Liver (tissue), 8 donors: ENCODE measurements at regions not wholly inside any gene's neighbourhood (a gene's known extent, or its start where the extent isn't known, plus 50 kb on each side); places are given as distances from the start of the nearest gene placed in this dataset.

Experiments
- DNase-seq: peaks from one replicate; pipeline ENCODE4 v3.0.0-alpha.2; 2017; ENCODE audit warnings: low spot score
- H3K27ac ChIP-seq, 2 donors: one replicate each; pipeline ENCODE4 v1.7.0; 2013; ENCODE audit warnings: inconsistent platforms in 2 of 2, low read length in 2 of 2, control low read depth in 1 of 2, low read depth in 1 of 2, mild to moderate bottlenecking in 1 of 2
- H3K27me3 ChIP-seq, 4 donors: one replicate each; pipeline versions ENCODE4 v1.6.1 to v1.7.0; 2013; ENCODE audit warnings: low read length in 3 of 4, inconsistent platforms in 1 of 4, mild to moderate bottlenecking in 1 of 4, moderate library complexity in 1 of 4; ENCODE audit not compliant: control insufficient read depth in 4 of 4, insufficient read depth in 4 of 4
- H3K36me3 ChIP-seq, 4 donors: one replicate each; pipeline versions ENCODE4 v1.6.1 to v1.7.0; 2013; ENCODE audit warnings: low read length in 3 of 4, mild to moderate bottlenecking in 3 of 4, low read depth in 1 of 4, moderate library complexity in 1 of 4; ENCODE audit not compliant: control insufficient read depth in 4 of 4, insufficient read depth in 3 of 4
- H3K4me1 ChIP-seq, 4 donors: one replicate each; pipeline versions ENCODE4 v1.6.1 to v1.7.0; 2013; ENCODE audit warnings: low read length in 3 of 4, mild to moderate bottlenecking in 3 of 4, moderate library complexity in 1 of 4; ENCODE audit not compliant: control insufficient read depth in 4 of 4, insufficient read depth in 4 of 4
- H3K4me3 ChIP-seq, 3 donors: one replicate each; pipeline versions ENCODE4 v1.6.1 to v1.7.0; 2013; ENCODE audit warnings: low read length in 3 of 3, control low read depth in 1 of 3, low read depth in 1 of 3, mild to moderate bottlenecking in 1 of 3
- H3K9ac ChIP-seq, 2 donors: one replicate each; pipeline ENCODE4 v1.7.0; 2013; ENCODE audit warnings: low read length in 2 of 2, mild to moderate bottlenecking in 2 of 2, moderate library complexity in 2 of 2, control low read depth in 1 of 2, low read depth in 1 of 2
- H3K9me3 ChIP-seq, 4 donors: one replicate each; pipeline versions ENCODE4 v1.6.1 to v1.7.0; 2013; ENCODE audit warnings: low read length in 3 of 4; ENCODE audit not compliant: control insufficient read depth in 4 of 4
- ATF3 ChIP-seq: IDR thresholded peaks from 2 replicates; pipeline ENCODE4 v1.6.1; 2016; ENCODE audit warnings: antibody characterized with exemption
- CTCF ChIP-seq: fragments of 150-350 bp; IDR thresholded peaks from 2 replicates; pipeline ENCODE4 v1.5.1; 2017; ENCODE audit warnings: improper control_type of control experiment, low read depth, low read length; ENCODE audit not compliant: missing input control
- FOXA1 ChIP-seq: IDR thresholded peaks from 2 replicates; pipeline ENCODE4 v1.6.1; 2016; ENCODE audit warnings: antibody characterized with exemption
- FOXA2 ChIP-seq: IDR thresholded peaks from 2 replicates; pipeline ENCODE4 v1.6.1; 2016; ENCODE audit warnings: antibody characterized with exemption
- GABPA ChIP-seq, 2 donors: IDR thresholded peaks in 1 of 2; conservative IDR thresholded peaks in 1 of 2; 2 replicates each; pipeline ENCODE4 v1.6.1; 2016; ENCODE audit warnings: antibody characterized with exemption in 2 of 2, mild to moderate bottlenecking in 1 of 2, moderate library complexity in 1 of 2
- HNF4A ChIP-seq, 2 donors: conservative IDR thresholded peaks; 2 replicates each; pipeline ENCODE4 v1.6.1; 2016; ENCODE audit warnings: antibody characterized with exemption in 2 of 2, mild to moderate bottlenecking in 2 of 2
- HNF4G ChIP-seq: IDR thresholded peaks from 2 replicates; pipeline ENCODE4 v1.6.1; 2016; ENCODE audit warnings: antibody characterized with exemption
- JUND ChIP-seq, 2 donors: IDR thresholded peaks; 2 replicates each; pipeline ENCODE4 v1.6.1; 2016; ENCODE audit warnings: antibody characterized with exemption in 2 of 2
- MAX ChIP-seq: IDR thresholded peaks from 2 replicates; pipeline ENCODE4 v1.6.1; 2016; ENCODE audit warnings: antibody characterized with exemption
- RAD21 ChIP-seq, 2 donors: IDR thresholded peaks; 2 replicates each; pipeline ENCODE4 v1.6.1; 2016; ENCODE audit warnings: antibody characterized with exemption in 2 of 2, mild to moderate bottlenecking in 2 of 2
- REST ChIP-seq: IDR thresholded peaks from 2 replicates; pipeline ENCODE4 v1.6.1; 2016; ENCODE audit warnings: antibody characterized with exemption, mild to moderate bottlenecking
- RXRA ChIP-seq, 2 donors: IDR thresholded peaks; 2 replicates each; pipeline ENCODE4 v1.6.1; 2017 to 2018; ENCODE audit warnings: antibody characterized with exemption in 2 of 2, mild to moderate bottlenecking in 1 of 2
- SP1 ChIP-seq: IDR thresholded peaks from 2 replicates; pipeline ENCODE4 v1.6.1; 2018; ENCODE audit warnings: antibody characterized with exemption, mild to moderate bottlenecking
- YY1 ChIP-seq: IDR thresholded peaks from 2 replicates; pipeline ENCODE4 v1.6.1; 2016; ENCODE audit warnings: antibody characterized with exemption, mild to moderate bottlenecking
- WGBS: extraction: QIAGEN DNeasy Blood & Tissue Kit; methylation state at CpG from one replicate; pipeline ENCODE4 v1.1.7; 2013; 5-methylcytosine and 5-hydroxymethylcytosine counted together
- donor health status: healthy.
- donor health status: healthy.
- donor health status: healthy.
- donor health status: healthy.
- donor health status: healthy.

- no peaks in the 10 kb centered on the region for H3K4me1 ChIP-seq
- H3K27me3 ChIP-seq: peaks cover 0 to 4% (median 0%) of the 10 kb centered on the region in 4 donors
- H3K36me3 ChIP-seq: no peaks in the 10 kb centered on the region
- H3K9ac ChIP-seq: no peak overlapping the region
- H3K4me3 ChIP-seq: no peak overlapping the region
- DNase-seq: no peak
- 48% methylated on average over 20 of the region's 20 CpGs for WGBS
- TF ChIP-seq RAD21 (IDR thresholded peaks at IDR 0.05) (no peak), JUND (IDR thresholded peaks at IDR 0.05) (no peak), ATF3 (no peak), REST (no peak), FOXA2 (no peak), HNF4A (conservative IDR thresholded peaks at IDR 0.05) (no peak), FOXA1 (no peak)
- no peak overlapping the region for H3K27ac ChIP-seq
- no peaks in the 10 kb centered on the region for H3K9me3 ChIP-seq
Measured at GRCh38 chr4:1563768-1564485, 120.2 kb downstream of the FAM53A start.

DNA sequence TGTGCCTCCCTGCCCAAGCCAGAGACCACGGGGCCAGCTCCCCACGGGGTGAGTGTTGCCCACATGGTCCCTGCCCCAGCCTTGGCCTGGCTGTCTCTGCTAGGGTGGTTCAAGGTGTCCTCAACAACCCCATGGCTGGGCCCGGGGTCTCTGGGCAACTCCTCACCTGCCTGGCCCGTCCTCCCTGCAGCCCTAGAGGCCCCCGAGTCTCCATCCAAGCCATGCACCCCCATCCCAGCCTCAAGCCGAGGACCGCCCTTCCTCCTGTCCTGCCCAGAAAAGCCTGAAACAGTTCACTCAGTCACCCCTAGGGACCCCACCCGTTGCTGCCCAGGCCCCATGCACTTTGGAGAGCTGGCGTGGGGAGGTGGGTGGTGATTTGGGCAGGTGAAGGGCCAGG, 120.9 kb downstream of the FAM53A start:
- no peaks in the 10 kb centered on the region for H3K36me3 ChIP-seq
- peaks cover 0 to 4% (median 0%) of the 10 kb centered on the region in 4 donors for H3K27me3 ChIP-seq
- WGBS: 66% methylated on average over 9 of the region's 9 CpGs
- no peak for TF ChIP-seq JUND (IDR thresholded peaks at IDR 0.05)
- TF ChIP-seq GABPA (IDR thresholded peaks at IDR 0.05 in 1 of 2, conservative IDR thresholded peaks at IDR 0.05 in 1 of 2): no peak
- TF ChIP-seq YY1: no peak
- TF ChIP-seq RXRA (IDR thresholded peaks at IDR 0.05): no peak
- TF ChIP-seq MAX: no peak
- no peak for TF ChIP-seq FOXA1
- no peak for TF ChIP-seq SP1
- no peak for TF ChIP-seq CTCF
- TF ChIP-seq FOXA2: no peak
- no peak for TF ChIP-seq HNF4G
- H3K9me3 ChIP-seq: no peaks in the 10 kb centered on the region
- H3K4me1 ChIP-seq: no peaks in the 10 kb centered on the region
- no peak overlapping the region for H3K27ac ChIP-seq
- H3K4me3 ChIP-seq: no peak overlapping the region
- no peak for DNase-seq
- no peak overlapping the region for H3K9ac ChIP-seq
